Calu3 (cell line): ENCODE measurements at regions not wholly inside any gene's neighbourhood (a gene's known extent, or its start where the extent isn't known, plus 50 kb on each side); places are given as distances from the start of the nearest gene placed in this dataset.

ENCODE experiments used
- BruUV-seq: library from RNA; stranded (reverse); fragments of 400-500 nt; replicated peaks from 2 replicates; lab custom pipeline; 2021; lab: Mats Ljungman, UMichigan
- CTCF ChIA-PET: fragments of 300-600 bp; sonication (Branson Sonifier 250); formaldehyde crosslinking; loops from one replicate; lab custom pipeline; 2022; ENCODE audit warnings: antibody characterized with exemption; lab: Charles Lee
- DNase-seq: peaks from one replicate; pipeline ENCODE4 v3.0.0; 2022
- H3K27ac Mint-ChIP-seq: one replicate; pipeline ENCODE4 v1.8.0; 2022; ENCODE audit warnings: mixed read lengths; ENCODE audit not compliant: unreplicated experiment
- H3K27me3 Mint-ChIP-seq: one replicate; pipeline ENCODE4 v1.8.0; 2022; ENCODE audit warnings: mixed read lengths; ENCODE audit not compliant: unreplicated experiment
- H3K36me3 Mint-ChIP-seq: one replicate; pipeline ENCODE4 v1.8.0; 2022; ENCODE audit warnings: mild to moderate bottlenecking, moderate library complexity, mixed read lengths; ENCODE audit not compliant: insufficient read depth, unreplicated experiment
- H3K4me1 Mint-ChIP-seq: one replicate; pipeline ENCODE4 v1.8.0; 2022; ENCODE audit warnings: mild to moderate bottlenecking, low read depth, mixed read lengths; ENCODE audit not compliant: unreplicated experiment
- H3K4me3 Mint-ChIP-seq: one replicate; pipeline ENCODE4 v1.8.0; 2022; ENCODE audit warnings: mild to moderate bottlenecking, low read depth, moderate library complexity, mixed read lengths; ENCODE audit not compliant: unreplicated experiment
- H3K9me3 Mint-ChIP-seq: one replicate; pipeline ENCODE4 v1.8.0; 2022; ENCODE audit warnings: low read depth, mixed read lengths; ENCODE audit not compliant: unreplicated experiment
- intact Hi-C: fragments of 100-400 bp; cut with micrococcal nuclease; formaldehyde crosslinking; loops from one replicate; pipeline ENCODE4 v1.10.0; 2022; ENCODE audit not compliant: unreplicated experiment
- TF ChIP-seq, protein P1 (sequence below): fragments of 200-600 bp; IDR thresholded peaks from one replicate; pipeline ENCODE4 v1.8.0; 2022; ENCODE audit warnings: antibody characterized with exemption; ENCODE audit not compliant: unreplicated experiment

DNA sequence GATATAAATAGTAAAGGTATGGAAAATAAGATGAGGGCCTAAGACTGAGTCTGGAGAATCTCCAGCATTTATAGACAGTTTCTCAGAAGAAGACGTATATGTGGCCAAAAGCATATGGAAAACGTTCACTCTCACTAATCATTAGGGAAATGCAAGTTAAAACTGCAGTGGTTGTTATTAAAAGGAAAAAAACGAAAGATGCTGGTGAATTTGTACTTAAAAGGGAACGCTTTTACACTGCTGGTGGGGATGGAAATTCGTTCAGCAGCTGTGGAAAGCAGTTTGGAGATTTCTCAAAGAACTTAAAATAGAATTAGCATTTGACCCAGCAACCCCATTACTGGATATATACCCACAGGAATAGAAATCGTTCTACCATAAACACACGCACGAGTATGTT is 180.5 kb upstream of the CADM1 start:
- BruUV-seq = no TSS peak
- H3K27ac Mint-ChIP-seq = no peak overlapping the region
- H3K9me3 Mint-ChIP-seq = peaks cover 18% of the 10 kb centered on the region
- TF ChIP-seq, protein P1, sequence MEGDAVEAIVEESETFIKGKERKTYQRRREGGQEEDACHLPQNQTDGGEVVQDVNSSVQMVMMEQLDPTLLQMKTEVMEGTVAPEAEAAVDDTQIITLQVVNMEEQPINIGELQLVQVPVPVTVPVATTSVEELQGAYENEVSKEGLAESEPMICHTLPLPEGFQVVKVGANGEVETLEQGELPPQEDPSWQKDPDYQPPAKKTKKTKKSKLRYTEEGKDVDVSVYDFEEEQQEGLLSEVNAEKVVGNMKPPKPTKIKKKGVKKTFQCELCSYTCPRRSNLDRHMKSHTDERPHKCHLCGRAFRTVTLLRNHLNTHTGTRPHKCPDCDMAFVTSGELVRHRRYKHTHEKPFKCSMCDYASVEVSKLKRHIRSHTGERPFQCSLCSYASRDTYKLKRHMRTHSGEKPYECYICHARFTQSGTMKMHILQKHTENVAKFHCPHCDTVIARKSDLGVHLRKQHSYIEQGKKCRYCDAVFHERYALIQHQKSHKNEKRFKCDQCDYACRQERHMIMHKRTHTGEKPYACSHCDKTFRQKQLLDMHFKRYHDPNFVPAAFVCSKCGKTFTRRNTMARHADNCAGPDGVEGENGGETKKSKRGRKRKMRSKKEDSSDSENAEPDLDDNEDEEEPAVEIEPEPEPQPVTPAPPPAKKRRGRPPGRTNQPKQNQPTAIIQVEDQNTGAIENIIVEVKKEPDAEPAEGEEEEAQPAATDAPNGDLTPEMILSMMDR = no peak
- intact Hi-C loops = no loop called here
- no peaks in the 10 kb centered on the region for H3K4me1 Mint-ChIP-seq
- DNase-seq = no peak
- no peaks in the 10 kb centered on the region for H3K27me3 Mint-ChIP-seq
- no peak overlapping the region for H3K4me3 Mint-ChIP-seq
- no peaks in the 10 kb centered on the region for H3K36me3 Mint-ChIP-seq
- CTCF ChIA-PET = no interaction called here

DNA sequence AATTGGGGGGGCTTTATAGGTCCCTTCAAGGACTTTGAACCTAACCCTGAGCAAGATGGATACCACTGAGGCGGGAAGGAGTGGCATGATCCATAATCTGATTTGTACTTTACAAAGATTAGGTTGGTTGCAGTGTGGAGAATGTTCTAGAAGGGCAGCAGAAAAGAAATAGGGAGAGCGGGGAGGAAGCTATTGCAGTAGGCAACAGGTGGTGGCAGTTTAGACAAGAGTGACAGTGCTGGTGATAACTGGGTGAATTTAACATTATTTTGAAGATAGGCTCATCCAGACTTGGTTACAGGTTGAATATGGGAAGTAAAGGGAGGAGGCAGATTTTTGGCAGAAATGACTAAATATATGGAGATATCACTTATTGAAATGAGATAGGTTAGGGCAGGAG is 179.9 kb upstream of the CADM1 start:
- no peak for DNase-seq
- CTCF ChIA-PET = no interaction called here
- TF ChIP-seq, protein P1 = no peak
- H3K9me3 Mint-ChIP-seq = peaks cover 18% of the 10 kb centered on the region
- BruUV-seq = no TSS peak
- H3K4me1 Mint-ChIP-seq = no peaks in the 10 kb centered on the region
- H3K27me3 Mint-ChIP-seq = no peaks in the 10 kb centered on the region
- H3K4me3 Mint-ChIP-seq = no peak overlapping the region
- intact Hi-C loops = no loop called here
- no peak overlapping the region for H3K27ac Mint-ChIP-seq
- H3K36me3 Mint-ChIP-seq = no peaks in the 10 kb centered on the region

DNA sequence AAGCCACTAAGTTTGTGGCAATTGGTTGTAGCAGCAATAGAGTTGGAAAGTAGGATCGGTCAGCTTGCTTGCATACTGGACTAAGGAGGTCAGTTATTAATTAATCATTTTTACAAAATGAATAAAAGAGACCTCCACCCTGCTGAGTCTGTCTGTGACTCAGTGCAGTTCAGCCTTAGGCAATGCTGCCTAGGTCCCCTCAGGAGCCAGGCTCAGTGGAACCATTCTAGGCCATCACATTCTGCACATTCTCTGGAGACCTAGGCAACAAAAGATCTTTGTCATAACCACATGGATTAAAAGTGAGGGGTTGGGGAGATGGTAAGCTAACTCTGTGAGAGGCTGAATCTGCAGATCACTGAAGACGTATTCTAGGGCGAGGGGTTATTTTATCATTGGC is 178.7 kb upstream of the CADM1 start:
- intact Hi-C loops = no loop called here
- no peak for DNase-seq
- Mint-ChIP-seq H3K27me3 (no peaks in the 10 kb centered on the region), H3K4me1 (no peaks in the 10 kb centered on the region), H3K4me3 (no peak overlapping the region), H3K27ac (no peak overlapping the region), H3K9me3 (peaks cover 20% of the 10 kb centered on the region), H3K36me3 (no peaks in the 10 kb centered on the region)
- CTCF ChIA-PET = no interaction called here
- BruUV-seq = no TSS peak
- TF ChIP-seq, protein P1 = no peak

DNA sequence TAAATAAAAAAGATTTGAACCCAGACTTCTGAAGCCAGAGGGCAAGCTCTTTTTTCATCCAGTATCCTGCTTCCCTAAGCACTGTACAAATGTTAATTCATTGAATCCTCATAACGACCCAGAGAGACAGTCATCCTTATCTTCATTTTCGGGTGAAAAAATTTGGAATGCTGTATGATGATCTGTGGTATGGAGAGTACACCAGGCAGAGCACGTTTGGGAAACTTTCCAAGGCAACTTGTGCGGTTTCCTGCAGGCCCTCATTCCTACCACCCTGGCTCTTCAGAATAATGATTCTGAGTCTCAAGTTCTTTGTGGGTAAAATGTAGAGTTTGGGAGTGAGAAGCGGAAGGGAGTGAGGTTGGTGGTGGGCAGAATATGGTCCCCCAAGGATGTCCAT is 177.9 kb upstream of the CADM1 start:
- no peak for DNase-seq
- Mint-ChIP-seq H3K36me3 (no peaks in the 10 kb centered on the region), H3K27me3 (no peaks in the 10 kb centered on the region), H3K27ac (no peak overlapping the region), H3K9me3 (peaks cover 21% of the 10 kb centered on the region), H3K4me1 (no peaks in the 10 kb centered on the region), H3K4me3 (no peak overlapping the region)
- no TSS peak for BruUV-seq
- intact Hi-C loops = no loop called here
- CTCF ChIA-PET = no interaction called here
- TF ChIP-seq, protein P1 = no peak
